Common myeloid progenitor, CD34-positive (primary cell): ENCODE measurements at regions not wholly inside any gene's neighbourhood (a gene's known extent, or its start where the extent isn't known, plus 50 kb on each side); places are given as distances from the start of the nearest gene placed in this dataset.

Source experiments
- CTCF ChIA-PET: fragments of 350-600 bp; sonication (Branson Sonifier 250); formaldehyde crosslinking; loops from one replicate; lab custom pipeline; 2021; ENCODE audit warnings: antibody characterized with exemption; lab: Charles Lee
- POLR2A ChIA-PET: fragments of 350-600 bp; sonication (Branson Sonifier 250); formaldehyde crosslinking; loops from one replicate; lab custom pipeline; 2021; ENCODE audit warnings: antibody characterized with exemption; lab: Charles Lee
- DNase-seq, 3 donors: peaks; one replicate each; pipeline versions ENCODE4 v3.0.0 to v3.0.0-alpha.2; 2013
- H3K27ac ChIP-seq, 2 experiments: 1 replicate in 1 of 2; 2 replicates in 1 of 2; pipeline ENCODE4 v1.7.0; 2013; ENCODE audit warnings: inconsistent platforms in 2 of 2, low read length in 2 of 2, mild to moderate bottlenecking in 2 of 2, low read depth in 1 of 2, moderate library complexity in 1 of 2; ENCODE audit not compliant: severe bottlenecking in 2 of 2, insufficient read depth in 1 of 2, poor library complexity in 1 of 2
- H3K27me3 ChIP-seq, 5 experiments: replicated peaks in 2 of 5; 1 replicate in 3 of 5; 2 replicates in 2 of 5; pipeline versions ENCODE4 v1.6.1 to v1.7.0; 2013; ENCODE audit warnings: low read length in 4 of 5, mild to moderate bottlenecking in 2 of 5, moderate library complexity in 2 of 5, inconsistent platforms in 1 of 5; ENCODE audit not compliant: insufficient read depth in 5 of 5, control insufficient read depth in 4 of 5
- H3K36me3 ChIP-seq, 4 experiments: 1 replicate in 2 of 4; 2 replicates in 2 of 4; pipeline versions ENCODE4 v1.6.1 to v1.7.0; 2013; ENCODE audit warnings: low read length in 3 of 4, control low read depth in 1 of 4, mild to moderate bottlenecking in 1 of 4; ENCODE audit not compliant: control insufficient read depth in 4 of 4, insufficient read depth in 4 of 4
- H3K4me1 ChIP-seq, 4 experiments: 1 replicate in 3 of 4; 2 replicates in 1 of 4; pipeline versions ENCODE4 v1.6.1 to v1.7.1; 2013; ENCODE audit warnings: low read length in 3 of 4, mild to moderate bottlenecking in 3 of 4, control low read depth in 1 of 4, inconsistent platforms in 1 of 4, moderate library complexity in 1 of 4; ENCODE audit not compliant: control insufficient read depth in 4 of 4, insufficient read depth in 4 of 4; ENCODE audit errors: control extremely low read depth in 1 of 4
- H3K4me3 ChIP-seq, 7 experiments: 1 replicate in 4 of 7; 2 replicates in 3 of 7; pipeline versions ENCODE4 v1.5.1 to v1.7.0; 2013; ENCODE audit warnings: mild to moderate bottlenecking in 7 of 7, low read length in 6 of 7, moderate library complexity in 6 of 7, inconsistent platforms in 2 of 7, low read depth in 2 of 7, control low read depth in 1 of 7; ENCODE audit not compliant: insufficient read depth in 4 of 7, control insufficient read depth in 1 of 7; ENCODE audit errors: extremely low read depth in 1 of 7
- H3K9me3 ChIP-seq, 5 experiments: 1 replicate in 4 of 5; 2 replicates in 1 of 5; pipeline versions ENCODE4 v1.6.1 to v1.7.1; 2013; ENCODE audit warnings: low read length in 4 of 5, mild to moderate bottlenecking in 2 of 5, inconsistent platforms in 1 of 5, low read depth in 1 of 5, moderate library complexity in 1 of 5; ENCODE audit not compliant: control insufficient read depth in 4 of 5, insufficient read depth in 2 of 5; ENCODE audit errors: control extremely low read depth in 1 of 5
- WGBS: methylation state at CpG from one replicate; pipeline ENCODE4 v1.1.5; 2013; ENCODE audit not compliant: insufficient coverage; 5-methylcytosine and 5-hydroxymethylcytosine counted together

DNA sequence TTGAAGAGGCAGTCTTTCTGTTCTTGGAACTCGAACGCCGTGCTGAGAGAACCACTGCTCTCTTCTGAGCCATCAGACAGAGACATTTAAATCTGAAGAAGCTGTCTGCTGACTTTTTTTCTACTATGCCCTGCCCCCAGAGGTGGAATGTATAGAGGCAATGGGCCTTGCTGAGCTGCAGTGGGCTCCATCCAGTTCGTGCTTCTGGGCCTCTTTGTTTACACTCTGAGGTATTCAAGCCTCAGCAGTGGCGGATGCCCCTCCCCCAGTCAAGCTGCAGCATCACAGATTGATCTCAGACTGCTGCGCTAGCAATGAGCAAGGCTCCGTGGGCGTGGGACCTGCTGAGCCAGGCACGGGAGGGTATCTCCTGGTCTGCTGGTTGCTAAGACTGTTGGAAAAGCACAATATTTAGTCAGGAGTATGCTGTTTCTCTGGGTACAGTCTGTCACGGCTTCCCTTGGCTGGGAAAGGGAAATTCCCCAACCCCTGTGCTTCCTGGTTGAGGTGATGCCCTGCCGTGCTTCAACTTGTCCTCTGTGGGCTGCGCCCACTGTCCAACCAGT is 526.8 kb downstream of the CD109 start:
- ChIA-PET CTCF (no interaction called here), POLR2A (no interaction called here)

DNA sequence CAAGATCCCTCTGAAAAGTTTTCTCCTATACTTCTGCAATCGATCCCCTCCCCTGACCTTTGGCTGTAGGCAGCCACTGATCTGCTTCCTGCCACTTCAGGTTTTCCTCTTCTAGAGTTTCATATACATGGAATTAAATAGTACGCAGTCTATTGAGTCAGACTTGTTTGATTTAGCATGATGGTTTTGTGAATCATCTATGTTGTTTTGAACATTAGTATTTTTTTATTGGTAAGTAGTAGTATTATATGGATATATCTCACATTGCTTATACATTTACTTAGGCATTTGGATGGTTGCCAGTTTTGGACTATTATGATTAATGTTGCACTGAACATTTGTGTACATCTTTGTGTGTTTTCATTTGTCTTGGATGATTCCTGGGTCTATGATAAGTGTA is 518.0 kb downstream of the CD109 start:
- Histone ChIP-seq H3K4me1 (no peaks in the 10 kb centered on the region), H3K4me3 (no peak overlapping the region), H3K27me3 (no peaks in the 10 kb centered on the region), H3K9me3 (no peaks in the 10 kb centered on the region), H3K27ac (no peak overlapping the region), H3K36me3 (no peaks in the 10 kb centered on the region)
- 50% methylated on average over 1 of the region's 2 CpGs for WGBS
- POLR2A ChIA-PET: no interaction called here
- CTCF ChIA-PET: no interaction called here
- DNase-seq: no peak

More for the DNA sequence above, 526.8 kb downstream of the CD109 start:
- no peaks in the 10 kb centered on the region for H3K36me3 ChIP-seq
- H3K4me3 ChIP-seq: no peak overlapping the region
- H3K9me3 ChIP-seq: no peaks in the 10 kb centered on the region
- no peak overlapping the region for H3K27ac ChIP-seq
- no peaks in the 10 kb centered on the region for H3K4me1 ChIP-seq
- no peaks in the 10 kb centered on the region for H3K27me3 ChIP-seq
- WGBS: 77% methylated on average over 8 of the region's 12 CpGs
- DNase-seq: no peak

DNA sequence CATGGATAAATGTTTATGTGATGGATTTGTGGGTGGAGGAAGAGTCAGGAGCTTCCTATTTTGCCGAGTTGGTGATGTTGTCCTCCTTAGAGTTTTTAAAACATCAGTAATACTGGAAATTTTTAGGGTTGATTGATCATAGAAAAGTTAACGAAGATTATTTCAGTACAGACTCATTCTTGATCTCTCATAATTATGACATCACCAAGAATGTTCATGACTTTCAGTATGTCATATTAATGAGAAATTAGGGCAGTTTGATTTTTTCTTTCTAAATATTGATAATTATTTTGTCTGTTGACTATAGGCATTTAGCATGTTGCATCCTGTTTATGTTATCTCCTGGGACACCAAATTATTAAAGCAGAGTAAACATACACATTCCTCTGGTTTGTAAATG is 512.2 kb downstream of the CD109 start:
- no CpG with 5 or more reads among the region's 2 CpGs for whole genome bisulfite sequencing
- no peak overlapping the region for H3K27ac ChIP-seq
- ChIA-PET CTCF (no interaction called here), POLR2A (no interaction called here)
- no peak overlapping the region for H3K4me3 ChIP-seq
- H3K27me3 ChIP-seq: no peaks in the 10 kb centered on the region
- H3K36me3 ChIP-seq: no peaks in the 10 kb centered on the region
- H3K9me3 ChIP-seq: peaks cover 0 to 4% (median 0%) of the 10 kb centered on the region in 5 experiments
- no peak for DNase-seq
- H3K4me1 ChIP-seq: no peaks in the 10 kb centered on the region

DNA sequence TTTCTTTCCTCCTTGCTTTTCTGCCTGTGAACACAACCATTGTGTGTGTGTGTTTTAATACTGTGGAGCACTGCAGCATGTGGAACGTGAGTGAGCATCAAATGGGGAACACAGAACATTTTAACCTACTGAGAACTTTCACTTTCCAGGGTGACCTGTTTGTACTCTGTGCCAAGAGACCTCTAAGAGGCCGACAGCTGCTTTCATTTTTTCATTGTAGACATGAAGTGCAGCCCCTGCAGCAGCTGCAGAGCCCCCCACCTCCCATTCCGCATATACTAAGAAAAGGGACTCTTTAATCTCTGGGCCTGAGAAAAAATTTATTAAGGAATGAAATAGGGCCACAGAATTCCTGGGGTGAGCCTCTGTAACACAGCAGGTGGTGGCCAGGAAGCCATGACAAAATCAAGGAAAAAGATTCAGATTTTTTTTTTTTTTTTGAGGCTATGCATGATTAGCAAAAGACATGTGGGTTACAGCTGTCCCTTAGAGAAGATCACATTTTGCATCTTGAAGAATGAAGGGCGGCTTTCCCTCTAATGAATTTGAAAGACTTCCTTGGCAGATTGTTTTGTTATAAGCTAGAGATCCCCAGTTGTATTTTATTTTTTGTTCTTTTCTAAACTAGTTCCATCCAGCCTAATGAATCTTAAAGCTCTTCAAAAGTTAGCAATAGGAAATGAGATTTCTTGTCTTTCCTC is 503.4 kb downstream of the CD109 start:
- Histone ChIP-seq H3K36me3 (no peaks in the 10 kb centered on the region), H3K4me1 (no peaks in the 10 kb centered on the region), H3K27ac (no peak overlapping the region), H3K4me3 (no peak overlapping the region), H3K27me3 (no peaks in the 10 kb centered on the region), H3K9me3 (peaks cover 0 to 3% (median 0%) of the 10 kb centered on the region in 5 experiments)
- CTCF ChIA-PET: no interaction called here
- DNase-seq: no peak
- WGBS: 92% methylated on average over 2 of the region's 4 CpGs
- POLR2A ChIA-PET: no interaction called here

DNA sequence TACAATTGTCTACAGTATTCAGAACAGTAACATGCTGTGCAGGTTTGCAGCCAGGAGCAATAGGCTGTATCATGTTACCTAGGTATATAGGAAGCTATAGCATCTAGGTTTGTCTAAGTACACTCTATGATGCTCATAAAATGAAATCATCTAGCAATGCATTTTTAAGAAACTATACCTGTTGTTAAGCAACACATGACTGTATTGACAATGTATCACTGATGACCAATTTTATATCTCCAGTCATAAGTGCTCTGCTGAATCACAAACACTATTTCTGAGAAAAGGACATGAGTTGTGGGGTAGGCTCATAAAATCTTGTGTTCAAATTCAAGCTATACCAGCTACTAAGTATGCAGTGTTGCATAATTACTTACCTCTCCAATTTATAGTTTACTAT is 501.3 kb downstream of the CD109 start:
- no peaks in the 10 kb centered on the region for H3K36me3 ChIP-seq
- H3K9me3 ChIP-seq: peaks cover 0 to 3% (median 0%) of the 10 kb centered on the region in 5 experiments
- H3K27me3 ChIP-seq: no peaks in the 10 kb centered on the region
- H3K27ac ChIP-seq: no peak overlapping the region
- H3K4me1 ChIP-seq: no peaks in the 10 kb centered on the region
- POLR2A ChIA-PET: no interaction called here
- CTCF ChIA-PET: no interaction called here
- no peak overlapping the region for H3K4me3 ChIP-seq
- no peak for DNase-seq

DNA sequence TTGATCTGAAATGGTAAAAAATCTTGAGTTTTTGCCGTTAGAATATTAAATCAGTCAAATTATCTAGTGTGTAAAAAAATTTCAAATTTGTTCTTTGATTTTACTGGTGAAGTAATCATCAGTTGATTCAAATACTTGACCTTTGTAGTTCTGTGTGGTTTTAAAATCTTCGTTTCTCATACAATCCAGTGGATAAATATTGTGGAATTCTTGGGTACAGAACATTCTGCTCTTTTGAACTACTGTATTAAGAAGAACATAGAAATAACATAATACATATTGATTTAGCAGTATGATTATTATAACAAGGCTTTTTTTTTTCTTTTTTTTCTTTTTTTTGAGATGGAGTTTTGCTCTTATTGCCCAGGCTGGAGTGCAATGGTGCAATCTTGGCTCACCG is 491.8 kb downstream of the CD109 start:
- Histone ChIP-seq H3K4me1 (no peaks in the 10 kb centered on the region), H3K27me3 (no peaks in the 10 kb centered on the region), H3K9me3 (no peaks in the 10 kb centered on the region), H3K4me3 (no peak overlapping the region), H3K36me3 (no peaks in the 10 kb centered on the region), H3K27ac (no peak overlapping the region)
- WGBS: no CpG with 5 or more reads among the region's 3 CpGs
- POLR2A ChIA-PET: no interaction called here
- CTCF ChIA-PET: no interaction called here
- DNase-seq: no peak

DNA sequence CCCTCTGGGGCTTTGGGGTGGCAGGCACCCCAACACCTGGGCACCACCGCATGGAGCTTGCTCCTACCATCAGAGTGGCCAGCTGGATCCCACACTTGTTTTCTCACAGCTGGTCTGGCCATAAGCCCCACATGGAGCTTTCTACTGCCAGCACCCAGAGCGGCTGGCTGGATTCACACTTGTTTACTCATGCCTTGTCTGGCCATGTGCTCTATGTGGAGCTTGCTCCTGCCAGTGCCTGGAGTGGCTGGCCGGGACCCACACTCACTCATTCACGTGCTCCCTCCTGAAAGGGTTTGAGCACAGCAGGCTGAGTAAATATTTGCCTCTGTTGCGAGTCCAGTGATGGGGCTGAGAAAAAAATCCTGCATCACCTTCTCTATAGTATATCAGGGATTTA is 487.0 kb downstream of the CD109 start:
- no peak for DNase-seq
- no peaks in the 10 kb centered on the region for H3K9me3 ChIP-seq
- no peak overlapping the region for H3K4me3 ChIP-seq
- POLR2A ChIA-PET: no interaction called here
- no peaks in the 10 kb centered on the region for H3K27me3 ChIP-seq
- no peak overlapping the region for H3K27ac ChIP-seq
- H3K4me1 ChIP-seq: no peaks in the 10 kb centered on the region
- CTCF ChIA-PET: no interaction called here
- no peaks in the 10 kb centered on the region for H3K36me3 ChIP-seq
- 93% methylated on average over 4 of the region's 5 CpGs for WGBS
